Smooth muscle cell (in vitro differentiated cells): ENCODE measurements at regions not wholly inside any gene's neighbourhood (a gene's known extent, or its start where the extent isn't known, plus 50 kb on each side); places are given as distances from the start of the nearest gene placed in this dataset.

Experiments used
- DNase-seq: peaks from one replicate; lab custom pipeline; 2025; ENCODE audit not compliant: unreplicated experiment; lab: John Stamatoyannopoulos, UW
- H2AFZ ChIP-seq: fragments of 200-600 bp; sonication (generic); 2 replicates; pipeline ENCODE4 v1.6.0; 2016; ENCODE audit warnings: antibody characterized with exemption, low read depth, mild to moderate bottlenecking
- H3F3A ChIP-seq: fragments of 200-600 bp; sonication (generic); 2 replicates; pipeline ENCODE4 v1.6.0; 2017; ENCODE audit warnings: antibody characterized with exemption, low read depth
- H3K27ac ChIP-seq: fragments of 200-600 bp; sonication (generic); 2 replicates; pipeline ENCODE4 v1.5.1; 2016; ENCODE audit warnings: low read depth, mild to moderate bottlenecking
- H3K27me3 ChIP-seq: fragments of 200-600 bp; sonication (generic); 2 replicates; pipeline ENCODE4 v1.6.1; 2016; ENCODE audit warnings: low read depth, mild to moderate bottlenecking
- H3K36me3 ChIP-seq: fragments of 200-600 bp; sonication (generic); 2 replicates; pipeline ENCODE4 v1.5.1; 2016; ENCODE audit warnings: low read depth
- H3K4me1 ChIP-seq: fragments of 200-600 bp; sonication (generic); 2 replicates; pipeline ENCODE4 v1.5.1; 2016; ENCODE audit warnings: low read depth
- H3K4me2 ChIP-seq: fragments of 200-600 bp; sonication (generic); 2 replicates; pipeline ENCODE4 v1.6.0; 2016; ENCODE audit warnings: mild to moderate bottlenecking
- H3K4me3 ChIP-seq: fragments of 200-600 bp; sonication (generic); 2 replicates; pipeline ENCODE4 v1.5.1; 2016; ENCODE audit warnings: mild to moderate bottlenecking
- H3K79me2 ChIP-seq: fragments of 200-600 bp; sonication (generic); 2 replicates; pipeline ENCODE4 v1.6.0; 2016; ENCODE audit warnings: low read depth, mild to moderate bottlenecking
- H3K9ac ChIP-seq: fragments of 200-600 bp; sonication (generic); 2 replicates; pipeline ENCODE4 v1.6.0; 2016; ENCODE audit warnings: low read depth
- H3K9me3 ChIP-seq: fragments of 200-600 bp; sonication (generic); replicated peaks from 2 replicates; pipeline ENCODE4 v1.5.1; 2016; ENCODE audit warnings: low read depth
- H4K20me1 ChIP-seq: fragments of 200-600 bp; sonication (generic); 2 replicates; pipeline ENCODE4 v1.6.0; 2016; ENCODE audit warnings: low read depth
- WGBS: methylation state at CpG from one replicate; pipeline ENCODE4 v1.1.7; 2016; ENCODE audit warnings: low lambda C conversion rate; 5-methylcytosine and 5-hydroxymethylcytosine counted together
- TF ChIP-seq, protein P1 (sequence below): fragments of 200-600 bp; sonication (generic); IDR thresholded peaks from 2 replicates; pipeline ENCODE4 v1.5.1; 2017; ENCODE audit warnings: borderline replicate concordance, mild to moderate bottlenecking, antibody characterized with exemption; ENCODE audit not compliant: insufficient read depth, poor library complexity, severe bottlenecking

- WGBS, result 69% methylated on average over 2 of the region's 2 CpGs
- Histone ChIP-seq H2AFZ (no peak overlapping the region), H4K20me1 (no peaks in the 10 kb centered on the region), H3K4me1 (peaks cover 12% of the 10 kb centered on the region), H3K27me3 (no peaks in the 10 kb centered on the region), H3K9ac (no peak overlapping the region), H3K36me3 (no peaks in the 10 kb centered on the region), H3K4me3 (no peak overlapping the region), H3K27ac (no peak overlapping the region), H3K9me3 (no peaks in the 10 kb centered on the region), H3K79me2 (no peaks in the 10 kb centered on the region), H3K4me2 (peak overlapping the region; percentile 8), H3F3A (no peaks in the 10 kb centered on the region)
- no peak for DNase-seq
- TF ChIP-seq, protein P1, sequence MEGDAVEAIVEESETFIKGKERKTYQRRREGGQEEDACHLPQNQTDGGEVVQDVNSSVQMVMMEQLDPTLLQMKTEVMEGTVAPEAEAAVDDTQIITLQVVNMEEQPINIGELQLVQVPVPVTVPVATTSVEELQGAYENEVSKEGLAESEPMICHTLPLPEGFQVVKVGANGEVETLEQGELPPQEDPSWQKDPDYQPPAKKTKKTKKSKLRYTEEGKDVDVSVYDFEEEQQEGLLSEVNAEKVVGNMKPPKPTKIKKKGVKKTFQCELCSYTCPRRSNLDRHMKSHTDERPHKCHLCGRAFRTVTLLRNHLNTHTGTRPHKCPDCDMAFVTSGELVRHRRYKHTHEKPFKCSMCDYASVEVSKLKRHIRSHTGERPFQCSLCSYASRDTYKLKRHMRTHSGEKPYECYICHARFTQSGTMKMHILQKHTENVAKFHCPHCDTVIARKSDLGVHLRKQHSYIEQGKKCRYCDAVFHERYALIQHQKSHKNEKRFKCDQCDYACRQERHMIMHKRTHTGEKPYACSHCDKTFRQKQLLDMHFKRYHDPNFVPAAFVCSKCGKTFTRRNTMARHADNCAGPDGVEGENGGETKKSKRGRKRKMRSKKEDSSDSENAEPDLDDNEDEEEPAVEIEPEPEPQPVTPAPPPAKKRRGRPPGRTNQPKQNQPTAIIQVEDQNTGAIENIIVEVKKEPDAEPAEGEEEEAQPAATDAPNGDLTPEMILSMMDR, result no peak
Observed at GRCh38 chr4:56245547-56246232, 141.6 kb downstream of the AASDH start.

GRCh38 chr4:56244681-56245080, 142.6 kb downstream of the AASDH start:
- H3K4me3 ChIP-seq, result no peak overlapping the region
- no peak overlapping the region for H2AFZ ChIP-seq
- peaks cover 9% of the 10 kb centered on the region for H3F3A ChIP-seq
- peaks cover 12% of the 10 kb centered on the region for H3K4me1 ChIP-seq
- no peak overlapping the region for H3K27ac ChIP-seq
- TF ChIP-seq, protein P1, result no peak
- H4K20me1 ChIP-seq, result no peaks in the 10 kb centered on the region
- no peaks in the 10 kb centered on the region for H3K27me3 ChIP-seq
- H3K36me3 ChIP-seq, result no peaks in the 10 kb centered on the region
- no peak overlapping the region for H3K9ac ChIP-seq
- no peaks in the 10 kb centered on the region for H3K9me3 ChIP-seq
- peak overlapping the region; percentile 8 for H3K4me2 ChIP-seq
- no peaks in the 10 kb centered on the region for H3K79me2 ChIP-seq
- DNase-seq, result no peak

GRCh38 chr4:56243107-56243506, 144.2 kb downstream of the AASDH start:
- H3F3A ChIP-seq, result peaks cover 13% of the 10 kb centered on the region
- H3K36me3 ChIP-seq, result no peaks in the 10 kb centered on the region

More at GRCh38 chr4:56243107-56243506, 144.2 kb downstream of the AASDH start:
- DNase-seq, result no peak
- no peak overlapping the region for H3K27ac ChIP-seq
- H3K4me1 ChIP-seq, result peaks cover 12% of the 10 kb centered on the region
- 47% methylated on average over 2 of the region's 2 CpGs for WGBS
- H3K79me2 ChIP-seq, result no peaks in the 10 kb centered on the region
- TF ChIP-seq, protein P1, result no peak
- H3K27me3 ChIP-seq, result no peaks in the 10 kb centered on the region
- no peak overlapping the region for H3K4me3 ChIP-seq
- no peak overlapping the region for H3K9ac ChIP-seq
- H3K4me2 ChIP-seq, result no peak overlapping the region
- H4K20me1 ChIP-seq, result no peaks in the 10 kb centered on the region
- H2AFZ ChIP-seq, result no peak overlapping the region
- H3K9me3 ChIP-seq, result no peaks in the 10 kb centered on the region
